Keratinocyte (primary cell): ENCODE measurements at regions not wholly inside any gene's neighbourhood (a gene's known extent, or its start where the extent isn't known, plus 50 kb on each side); places are given as distances from the start of the nearest gene placed in this dataset.
"Not testable (repeated sequence)": the region's sequence is repeated elsewhere in the genome, so short reads cannot be mapped to it uniquely, and the experiment has no call there.

Experiments used
- DNase-seq: peaks from one replicate; pipeline ENCODE4 v3.0.0-alpha.2; 2011; ENCODE audit warnings: low read depth, missing footprints, low spot score
- FAIRE-seq: peaks from 2 replicates; lab custom pipeline; 2011; peaks lifted over from hg19 to GRCh38; lab: Jason Lieb, UNC
- H2AFZ ChIP-seq: 2 replicates; pipeline ENCODE4 v1.6.0; 2012; ENCODE audit warnings: low read length, control low read depth, inconsistent platforms; ENCODE audit not compliant: control insufficient read depth
- H3K27ac ChIP-seq: 2 replicates; pipeline ENCODE4 v1.5.1; 2011; ENCODE audit warnings: low read length; ENCODE audit not compliant: control insufficient read depth, insufficient read depth
- H3K27me3 ChIP-seq: 3 replicates; pipeline ENCODE4 v1.6.0; 2011; ENCODE audit warnings: low read length; ENCODE audit not compliant: control insufficient read depth, insufficient read depth; ENCODE audit errors: extremely low read depth
- H3K36me3 ChIP-seq, 2 experiments: 2 replicates in 1 of 2; 3 replicates in 1 of 2; pipeline ENCODE4 v1.5.1; 2011; ENCODE audit warnings: low read length in 2 of 2, mild to moderate bottlenecking in 1 of 2; ENCODE audit not compliant: control insufficient read depth in 2 of 2, insufficient read depth in 2 of 2; ENCODE audit errors: extremely low read depth in 1 of 2
- H3K4me1 ChIP-seq: 3 replicates; pipeline ENCODE4 v1.5.1; 2011; ENCODE audit warnings: low read length; ENCODE audit not compliant: control insufficient read depth, insufficient read depth; ENCODE audit errors: extremely low read depth
- H3K4me2 ChIP-seq: 3 replicates; pipeline ENCODE4 v1.6.0; 2011; ENCODE audit warnings: low read depth, low read length; ENCODE audit not compliant: control insufficient read depth, insufficient read depth; ENCODE audit errors: extremely low read depth
- H3K4me3 ChIP-seq, 3 experiments: fragments of 200-600 bp in 1 of 3; sonication (generic) in 1 of 3; 2 replicates in 2 of 3; 3 replicates in 1 of 3; pipeline ENCODE4 v1.5.1; 2011 to 2016; ENCODE audit warnings: low read length in 3 of 3, mild to moderate bottlenecking in 3 of 3, control low read depth in 2 of 3, inconsistent platforms in 1 of 3, low read depth in 1 of 3, mixed read lengths in 1 of 3, mixed run types in 1 of 3, moderate library complexity in 1 of 3; ENCODE audit not compliant: control insufficient read depth in 2 of 3, insufficient read depth in 2 of 3; ENCODE audit errors: extremely low read depth in 1 of 3
- H3K79me2 ChIP-seq: 2 replicates; pipeline ENCODE4 v1.6.0; 2012; ENCODE audit warnings: low read length; ENCODE audit not compliant: control insufficient read depth, insufficient read depth
- H3K9ac ChIP-seq: 3 replicates; pipeline ENCODE4 v1.6.0; 2011; ENCODE audit warnings: low read length; ENCODE audit not compliant: control insufficient read depth, insufficient read depth; ENCODE audit errors: extremely low read depth
- H3K9me1 ChIP-seq: 3 replicates; pipeline ENCODE4 v1.6.0; 2011; ENCODE audit warnings: low read length; ENCODE audit not compliant: control insufficient read depth, insufficient read depth; ENCODE audit errors: extremely low read depth
- H3K9me3 ChIP-seq: 2 replicates; pipeline ENCODE4 v1.5.1; 2012; ENCODE audit warnings: low read depth, low read length; ENCODE audit not compliant: control insufficient read depth
- H4K20me1 ChIP-seq: 3 replicates; pipeline ENCODE4 v1.6.0; 2011; ENCODE audit warnings: low read length; ENCODE audit not compliant: control insufficient read depth, insufficient read depth; ENCODE audit errors: extremely low read depth
- CTCF ChIP-seq, 3 experiments: IDR thresholded peaks in 1 of 3; conservative IDR thresholded peaks in 1 of 3; optimal IDR thresholded peaks in 1 of 3; 2 replicates in 2 of 3; 3 replicates in 1 of 3; pipeline versions ENCODE3 to v1.5.1; 2011; ENCODE audit warnings: low read length in 3 of 3, mild to moderate bottlenecking in 3 of 3, moderate library complexity in 2 of 3, control low read depth in 1 of 3, inconsistent platforms in 1 of 3; ENCODE audit not compliant: insufficient read depth in 2 of 3; ENCODE audit errors: extremely low read depth in 1 of 3
- EZH2 ChIP-seq: IDR thresholded peaks from one replicate; pipeline ENCODE4 v1.6.1; 2012; ENCODE audit warnings: inconsistent platforms, mild to moderate bottlenecking, low read length, moderate library complexity
- dilution Hi-C: fragments of 300-500 bp; cut with MboI; formaldehyde crosslinking; loops from one replicate; pipeline ENCODE4 v1.7.0; 2020; ENCODE audit warnings: low sequenced_read_pairs; ENCODE audit not compliant: extremely low pct_ligation_motif_present

GRCh38 chr3:3951071-3951470, 151.8 kb downstream of the LRRN1 start:
- Histone ChIP-seq H3K27me3 (no peaks in the 10 kb centered on the region), H3K27ac (no peak overlapping the region), H3K36me3 (no peaks in the 10 kb centered on the region), H3K79me2 (no peaks in the 10 kb centered on the region), H3K9ac (no peak overlapping the region), H3K9me3 (no peaks in the 10 kb centered on the region), H3K4me2 (no peak overlapping the region), H4K20me1 (no peaks in the 10 kb centered on the region), H2AFZ (no peak overlapping the region), H3K4me3 (no peak overlapping the region), H3K4me1 (no peaks in the 10 kb centered on the region), H3K9me1 (no peaks in the 10 kb centered on the region)
- TF ChIP-seq CTCF (optimal IDR thresholded peaks at IDR 0.05 in 1 of 3, IDR thresholded peaks at IDR 0.05 in 1 of 3, conservative IDR thresholded peaks at IDR 0.05 in 1 of 3; ENCODE audit: extremely low read depth in 1 of 3, insufficient read depth in 2 of 3, low read length in 3 of 3) (no peak), EZH2 (no peak)
- no peak for DNase-seq
- dilution Hi-C loops, result no loop called here
- FAIRE-seq, result no peak

GRCh38 chr3:3951501-3951900, 152.3 kb downstream of the LRRN1 start:
- no peaks in the 10 kb centered on the region for H3K36me3 ChIP-seq
- no peak overlapping the region for H3K4me2 ChIP-seq
- H3K79me2 ChIP-seq, result no peaks in the 10 kb centered on the region
- no peak overlapping the region for H2AFZ ChIP-seq
- DNase-seq (no peak), FAIRE-seq (no peak)
- TF ChIP-seq CTCF (optimal IDR thresholded peaks at IDR 0.05 in 1 of 3, IDR thresholded peaks at IDR 0.05 in 1 of 3, conservative IDR thresholded peaks at IDR 0.05 in 1 of 3; ENCODE audit: extremely low read depth in 1 of 3, insufficient read depth in 2 of 3, low read length in 3 of 3) (no peak), EZH2 (no peak)
- dilution Hi-C loops, result no loop called here
- H3K9ac ChIP-seq, result no peak overlapping the region
- H3K4me3 ChIP-seq, result no peak overlapping the region
- H3K9me1 ChIP-seq, result no peaks in the 10 kb centered on the region
- no peaks in the 10 kb centered on the region for H3K4me1 ChIP-seq
- no peaks in the 10 kb centered on the region for H3K9me3 ChIP-seq
- no peaks in the 10 kb centered on the region for H3K27me3 ChIP-seq
- H3K27ac ChIP-seq, result no peak overlapping the region
- H4K20me1 ChIP-seq, result no peaks in the 10 kb centered on the region

- H3K79me2 ChIP-seq, H3K27ac ChIP-seq, H3K9me3 ChIP-seq, dilution Hi-C loops, H3K9me1 ChIP-seq, FAIRE-seq, DNase-seq, H4K20me1 ChIP-seq, H3K4me1 ChIP-seq, H3K27me3 ChIP-seq, H3K36me3 ChIP-seq, H2AFZ ChIP-seq, H3K4me2 ChIP-seq, H3K9ac ChIP-seq: not testable (repeated sequence)
- H3K4me3 ChIP-seq, result peak overlapping the region in 1 of 3 experiments; percentile 42
Measured at GRCh38 chr3:3962867-3963266, 163.6 kb downstream of the LRRN1 start.
